Retina (tissue), 1 donor: ENCODE measurements at regions not wholly inside any gene's neighbourhood (a gene's known extent, or its start where the extent isn't known, plus 50 kb on each side); places are given as distances from the start of the nearest gene placed in this dataset.
A peak's percentile ranks its signal among the peaks of the same experiment; 100 is the strongest.

Source experiments
- DNase-seq: peaks from one replicate; pipeline ENCODE4 v3.0.0-alpha.2; 2016

DNA sequence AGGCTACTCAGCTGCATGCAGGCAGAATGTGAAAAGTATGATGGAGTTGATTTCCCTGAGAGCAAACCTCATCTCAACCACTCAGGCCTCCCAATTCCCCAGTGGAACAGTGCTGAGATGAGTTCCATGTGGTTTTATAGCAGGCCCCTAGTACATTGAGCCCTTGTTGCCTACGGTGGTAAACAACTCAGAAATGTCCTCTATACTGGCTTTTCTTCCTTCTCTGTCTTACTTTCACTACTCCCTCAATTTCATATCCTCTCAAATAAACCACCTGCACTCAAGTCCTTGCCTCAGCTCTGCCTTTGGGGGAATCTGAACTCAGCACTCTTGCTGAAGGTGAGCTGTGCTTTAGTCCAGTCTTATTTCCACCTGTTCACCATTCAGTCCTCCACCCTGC lies 399.9 kb downstream of the PDCD6IP start:
- no peak for DNase-seq

DNA sequence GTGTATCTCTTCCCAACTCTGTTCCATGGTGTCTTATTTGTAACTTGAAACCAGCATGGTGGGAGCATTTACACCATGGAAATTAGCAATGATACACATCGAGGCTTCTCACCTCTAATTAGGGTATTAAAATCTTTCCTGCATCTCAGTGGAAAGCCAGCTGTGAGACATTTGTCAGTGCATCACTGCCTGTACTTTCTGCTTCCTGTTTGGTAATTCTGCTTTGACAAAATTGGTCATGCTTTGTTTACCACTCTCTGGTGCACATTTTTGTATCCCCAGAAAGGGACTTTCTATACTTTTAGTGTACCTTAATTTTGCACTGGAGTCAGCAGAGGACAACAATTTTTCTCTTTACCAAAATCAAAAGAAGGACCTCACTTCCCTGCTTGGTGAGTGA lies 402.1 kb downstream of the PDCD6IP start:
- DNase-seq, result no peak

DNA sequence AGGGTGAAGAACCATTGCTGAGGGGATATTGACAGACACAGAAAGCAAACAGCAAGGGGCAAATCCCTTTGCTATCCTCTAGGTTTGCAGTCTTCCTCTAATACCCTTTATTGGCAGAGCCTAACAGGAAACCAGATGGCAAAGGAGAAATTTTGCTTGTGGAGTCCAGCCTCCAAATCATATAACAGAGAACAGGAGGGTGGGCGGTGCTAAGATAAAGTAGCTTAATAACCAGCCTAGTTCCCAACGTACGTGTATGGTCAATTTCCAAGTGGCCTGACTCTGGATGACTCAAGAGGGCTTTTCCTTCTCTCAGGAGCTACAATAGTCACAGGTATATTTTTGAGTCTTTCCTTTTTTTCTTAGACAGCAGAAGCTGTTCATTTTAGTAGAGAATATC lies 404.5 kb downstream of the PDCD6IP start:
- DNase-seq, result no peak

DNA sequence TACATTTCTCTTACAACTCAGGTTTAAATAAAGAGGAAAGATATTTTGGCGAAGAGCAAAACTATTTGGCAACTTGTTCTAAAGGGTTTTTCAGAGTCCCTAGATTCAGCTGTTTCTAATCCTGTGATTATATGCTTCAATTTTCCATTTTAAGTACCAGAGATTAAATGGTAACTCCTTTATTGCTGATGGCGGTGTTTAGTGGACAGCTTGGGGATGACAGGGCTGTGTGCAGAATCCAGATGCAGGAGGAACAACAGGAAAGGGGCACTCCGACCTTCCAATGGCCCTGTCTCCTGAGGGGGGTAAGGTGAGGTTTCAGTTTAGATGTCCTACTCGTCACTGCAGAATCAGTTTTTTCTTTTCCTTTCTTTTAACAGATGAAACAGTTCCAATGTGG lies 405.0 kb downstream of the PDCD6IP start:
- no peak for DNase-seq

DNA sequence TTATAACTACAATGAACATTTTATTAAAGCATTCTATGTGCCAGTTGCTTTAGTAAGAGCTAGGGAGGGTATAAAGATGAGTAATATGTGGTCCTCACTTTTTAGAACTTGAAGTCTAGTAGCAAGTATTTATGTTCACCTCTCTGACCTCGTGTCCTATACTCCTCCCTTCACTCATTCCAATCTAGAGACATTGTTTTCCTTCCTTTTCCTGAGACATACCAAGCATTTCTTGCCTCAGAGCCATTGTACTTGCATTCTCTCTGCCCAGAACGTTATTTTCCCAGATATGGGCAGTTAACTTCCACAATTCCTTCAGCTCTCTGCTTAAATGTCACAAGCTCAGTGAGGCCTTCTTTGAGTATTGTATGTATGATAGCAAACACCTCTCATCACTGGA lies 408.6 kb downstream of the PDCD6IP start:
- no peak for DNase-seq

DNA sequence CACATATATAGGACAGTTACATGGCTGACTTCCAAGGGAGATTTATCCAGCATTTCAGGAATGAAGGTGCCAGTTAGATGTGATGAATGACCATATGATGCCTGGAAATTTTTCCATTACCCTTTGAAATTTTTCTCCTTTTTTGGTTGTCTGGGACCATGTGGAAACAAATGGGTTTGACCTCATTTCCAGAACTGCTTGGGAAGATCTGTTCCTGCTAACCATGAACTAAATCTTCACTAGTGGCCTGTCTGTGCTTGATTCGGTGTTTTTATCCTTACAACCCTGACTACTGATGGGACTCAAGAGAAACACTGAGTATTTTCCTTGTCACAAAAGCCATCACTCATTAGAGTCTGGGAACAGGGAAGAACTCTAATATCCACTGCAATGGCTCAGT lies 409.4 kb downstream of the PDCD6IP start:
- DNase-seq, result no peak

DNA sequence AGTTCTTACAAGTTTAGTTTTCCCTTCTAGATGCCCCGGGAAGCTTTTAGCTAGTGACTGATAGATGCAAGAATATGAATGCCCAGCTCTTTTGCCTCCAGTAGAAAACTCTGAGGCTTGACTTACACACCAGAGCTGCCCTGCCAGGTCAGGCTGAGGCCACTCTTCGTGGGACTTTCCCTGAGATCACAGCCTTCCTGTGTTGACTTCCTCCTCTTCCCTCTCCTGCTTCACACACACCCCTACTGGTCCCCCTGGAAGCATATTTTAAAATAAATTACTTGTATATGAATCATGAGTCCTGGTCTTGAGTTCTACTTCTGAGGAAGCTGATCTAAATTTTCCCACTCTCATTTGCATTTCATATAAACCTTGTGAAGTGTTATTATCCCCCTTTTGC lies 413.7 kb downstream of the PDCD6IP start:
- DNase-seq, result no peak

DNA sequence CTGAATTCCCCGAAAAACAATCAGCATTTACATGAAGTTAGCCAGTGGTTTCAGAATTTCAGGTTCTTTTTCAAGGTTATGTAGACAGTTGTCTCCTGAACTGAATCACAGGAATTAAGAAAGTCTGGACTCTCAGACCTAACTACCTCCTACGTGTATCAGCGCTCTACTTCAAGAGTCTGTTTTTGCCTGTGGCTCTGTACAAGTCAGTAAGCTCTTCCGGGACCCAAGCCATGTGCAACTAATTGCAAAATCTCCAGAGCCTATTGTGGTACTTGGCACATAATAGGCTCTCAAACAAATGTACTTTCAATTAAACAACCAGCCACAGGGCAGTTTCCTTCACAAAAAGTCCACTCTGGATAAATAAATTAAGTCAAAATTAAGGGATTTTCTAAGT lies 414.2 kb downstream of the PDCD6IP start:
- DNase-seq, result peak; percentile 16

DNA sequence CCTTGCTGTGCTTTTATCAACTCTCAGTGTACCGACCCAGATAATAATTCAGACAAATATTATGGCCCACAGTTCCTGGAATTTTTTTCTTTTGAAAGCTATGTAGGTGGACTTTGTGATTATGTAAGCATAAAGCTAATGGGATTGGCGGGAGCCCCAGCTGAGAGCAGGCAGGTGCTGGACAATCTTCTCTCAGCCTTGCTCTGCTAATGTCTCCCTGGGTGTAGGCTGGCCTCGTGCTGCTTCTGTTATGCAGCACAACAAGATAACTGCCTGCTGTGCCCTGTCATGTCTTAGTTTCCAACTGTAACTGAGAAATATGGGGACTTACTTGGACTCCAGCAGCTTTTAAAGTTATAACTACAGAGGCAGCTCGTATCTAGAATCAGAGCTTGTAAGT lies 415.0 kb downstream of the PDCD6IP start:
- peak; percentile 33 for DNase-seq

DNA sequence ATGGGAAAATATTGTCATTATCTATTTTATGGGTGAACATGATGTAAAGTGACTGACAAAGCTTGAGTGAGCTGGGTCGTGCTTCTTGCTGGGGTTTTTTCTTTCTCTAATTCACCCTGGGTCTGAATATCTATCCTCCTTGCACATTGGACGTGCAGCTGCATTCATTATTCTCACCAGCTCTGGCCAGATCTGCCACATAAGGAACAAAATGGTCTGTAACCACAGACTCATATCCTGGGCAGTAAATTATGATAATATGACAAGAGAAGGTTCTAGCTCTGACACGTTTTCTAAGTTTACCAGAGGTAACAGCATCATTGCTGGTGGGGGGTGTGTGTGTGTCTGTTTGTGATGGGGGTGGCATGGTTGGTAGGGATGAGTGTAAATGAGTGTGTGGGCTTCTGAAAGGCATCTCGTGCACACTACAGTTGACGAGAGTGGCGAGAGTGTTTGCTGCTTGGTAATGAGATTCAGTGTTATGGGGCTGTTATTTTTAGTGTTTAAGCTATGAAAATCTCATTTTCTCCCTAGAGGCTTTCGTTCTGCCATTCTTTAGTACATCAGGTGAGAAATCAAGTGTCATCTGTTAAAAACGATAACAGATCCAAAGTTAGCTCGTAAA lies 418.4 kb downstream of the PDCD6IP start:
- DNase-seq, result no peak

DNA sequence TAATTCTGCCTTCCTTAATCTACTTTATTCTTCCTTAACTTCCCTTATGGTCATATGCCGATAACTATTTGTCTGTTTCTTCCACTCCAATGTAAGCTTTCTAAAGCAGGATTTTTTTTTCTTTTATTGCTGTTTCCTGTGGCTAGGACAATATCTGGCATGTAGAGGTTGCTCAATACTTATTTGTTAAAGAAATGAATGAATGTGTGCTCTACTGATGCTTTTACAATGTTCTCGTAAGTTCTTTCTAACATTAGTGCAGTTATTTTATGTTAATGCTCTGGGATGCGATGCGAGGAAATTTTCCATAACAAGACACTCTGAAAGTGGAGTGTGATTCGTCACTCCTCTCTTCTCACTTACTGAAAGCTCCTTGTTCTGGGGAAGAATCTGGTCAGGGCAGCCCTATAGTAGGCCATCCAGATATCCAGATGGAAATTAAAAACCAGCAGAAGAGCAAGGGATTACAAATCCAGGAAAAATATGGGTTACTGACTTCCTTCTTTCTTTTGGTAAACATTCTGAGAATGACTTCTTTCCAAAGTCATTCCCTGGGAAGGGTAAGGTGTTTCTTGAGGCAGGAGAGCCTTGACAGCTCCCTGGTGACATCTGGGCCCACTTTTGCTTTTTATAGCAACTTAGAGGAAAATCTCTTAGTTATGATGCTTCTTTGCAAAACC lies 420.4 kb downstream of the PDCD6IP start:
- no peak for DNase-seq

DNA sequence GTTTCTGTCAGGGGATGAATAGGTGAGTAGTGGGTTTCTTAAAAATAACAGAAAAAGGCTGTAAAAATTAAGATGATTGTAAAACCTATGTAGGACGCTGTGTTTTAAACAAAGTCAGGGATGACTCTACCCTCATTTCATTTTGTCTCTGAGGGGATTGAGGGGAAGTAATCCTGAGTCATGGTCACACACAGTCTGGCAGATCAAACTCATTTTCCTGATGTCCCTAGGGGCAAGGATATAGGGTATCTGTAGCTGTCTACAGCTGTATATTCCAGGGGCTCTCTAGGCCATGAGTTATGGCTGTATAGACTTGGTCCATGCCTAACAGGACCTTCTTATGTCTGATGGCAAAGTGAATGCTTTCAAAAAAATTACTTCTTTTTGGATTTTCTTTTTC lies 421.1 kb downstream of the PDCD6IP start:
- DNase-seq, result no peak

DNA sequence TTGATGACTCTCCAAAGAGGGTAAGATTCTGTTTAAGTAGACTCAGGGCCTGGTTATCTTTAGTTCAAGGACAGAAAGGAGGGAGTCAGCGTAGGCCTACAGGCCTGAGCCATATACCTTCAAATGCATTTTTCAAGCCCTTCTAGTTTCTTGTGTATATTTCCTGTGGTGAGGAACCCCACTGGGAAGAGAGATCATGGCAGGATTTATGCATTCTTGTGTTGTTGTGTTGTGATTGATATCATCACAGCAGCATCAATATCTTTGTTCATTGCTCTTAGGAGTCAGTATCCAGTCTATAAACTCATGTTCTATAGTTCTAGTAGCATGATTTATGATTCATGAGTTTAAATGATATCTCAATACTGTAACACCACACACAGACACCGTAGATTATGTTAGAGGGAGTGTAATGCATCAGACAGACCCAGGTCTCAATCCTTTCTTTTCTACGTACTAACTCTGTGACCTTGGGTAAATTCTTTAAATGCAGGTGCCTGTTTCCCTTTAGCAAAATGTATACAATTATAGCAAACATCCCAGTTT lies 427.5 kb downstream of the PDCD6IP start:
- DNase-seq, result no peak

DNA sequence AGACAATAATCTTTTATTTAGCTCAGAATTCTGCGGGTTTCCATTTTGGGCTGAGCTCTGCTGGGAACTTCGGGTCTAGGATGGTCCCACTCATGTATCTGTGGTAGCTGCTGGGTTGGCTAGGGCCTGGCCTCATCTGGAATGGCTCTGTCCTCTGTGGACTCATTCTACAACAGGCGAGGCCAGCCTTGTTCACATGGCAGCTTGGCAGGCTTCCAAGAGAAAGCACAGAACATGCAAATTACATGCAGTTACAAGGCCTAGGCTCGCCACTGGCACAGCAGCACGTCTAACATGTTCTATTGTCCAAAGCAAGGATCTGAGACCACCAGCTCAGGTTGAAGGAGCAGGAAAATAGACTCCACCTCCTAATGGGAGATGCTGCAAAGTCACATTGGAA lies 431.4 kb downstream of the PDCD6IP start:
- no peak for DNase-seq

DNA sequence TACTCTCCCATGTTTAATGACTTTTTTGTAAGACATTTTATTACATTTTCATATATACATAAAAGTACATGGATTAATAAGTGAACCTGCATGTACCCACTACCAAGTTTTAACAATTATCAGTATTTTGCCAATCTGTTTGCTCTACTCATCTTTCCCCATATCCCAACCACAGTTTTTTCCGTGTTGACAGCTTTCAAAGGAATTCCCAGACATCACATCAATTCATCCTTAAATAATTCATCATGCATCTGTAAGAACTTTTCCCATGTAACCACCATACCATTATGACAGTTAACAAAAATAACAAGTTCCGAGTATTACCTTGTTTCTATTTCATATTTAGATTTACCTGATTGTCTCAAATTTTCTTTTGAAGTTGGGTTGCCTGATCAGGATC lies 436.7 kb downstream of the PDCD6IP start:
- DNase-seq, result no peak

DNA sequence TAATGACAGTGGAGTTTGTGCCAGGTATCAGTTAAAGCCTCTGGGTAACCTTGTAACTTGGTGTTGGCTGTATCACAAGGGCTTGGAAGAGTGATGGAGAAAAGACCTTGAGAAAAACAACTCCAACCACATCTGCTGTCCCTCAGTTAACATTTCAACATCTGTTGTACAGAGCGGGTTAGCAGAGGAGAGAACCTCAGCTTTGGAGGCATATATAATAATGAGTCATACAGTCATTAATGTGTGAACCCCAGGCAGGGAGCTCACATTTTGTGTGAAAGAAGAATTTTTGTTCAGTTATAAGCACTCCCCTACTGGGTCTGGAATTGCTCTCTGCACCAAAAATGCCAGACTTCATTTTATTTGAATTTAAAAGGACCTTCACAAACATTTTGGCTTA lies 439.5 kb downstream of the PDCD6IP start:
- no peak for DNase-seq

DNA sequence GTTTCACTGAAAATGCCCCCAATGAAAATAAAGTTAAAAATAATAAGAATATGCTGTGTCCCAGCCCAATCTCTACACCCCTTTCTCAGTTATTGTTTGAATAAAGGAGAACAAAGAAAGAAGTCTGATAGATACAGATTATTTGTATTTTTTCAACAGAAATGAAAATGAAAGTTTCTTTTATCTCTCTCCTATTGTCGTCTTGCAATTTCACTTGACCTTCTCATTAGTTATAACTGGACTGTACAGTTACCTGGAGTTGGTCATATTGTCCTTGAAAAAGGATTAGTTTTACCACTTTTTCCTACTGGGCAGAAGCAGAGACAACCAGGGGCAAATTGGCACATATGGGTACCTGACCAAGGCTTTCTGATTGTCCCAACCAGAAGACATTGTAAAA lies 440.0 kb downstream of the PDCD6IP start:
- DNase-seq, result no peak

DNA sequence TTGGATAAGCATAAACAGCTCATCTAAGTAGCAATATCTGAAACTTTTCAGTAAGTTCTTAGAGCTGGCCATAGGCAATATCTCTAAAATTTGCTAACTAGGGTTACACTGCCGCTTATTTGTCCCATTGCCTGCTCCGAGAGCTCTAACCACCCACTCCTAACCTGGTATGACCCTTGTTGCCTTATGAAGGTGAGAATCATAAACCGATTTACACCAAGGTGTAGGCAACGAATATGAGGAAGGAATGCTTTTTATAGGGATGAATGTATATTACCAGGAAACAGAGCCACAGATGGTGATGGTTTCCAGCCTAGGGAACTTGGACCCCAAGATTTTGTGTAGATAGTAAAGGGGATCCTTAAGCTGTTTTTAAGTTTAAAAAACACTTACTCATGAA lies 440.9 kb downstream of the PDCD6IP start:
- no peak for DNase-seq

DNA sequence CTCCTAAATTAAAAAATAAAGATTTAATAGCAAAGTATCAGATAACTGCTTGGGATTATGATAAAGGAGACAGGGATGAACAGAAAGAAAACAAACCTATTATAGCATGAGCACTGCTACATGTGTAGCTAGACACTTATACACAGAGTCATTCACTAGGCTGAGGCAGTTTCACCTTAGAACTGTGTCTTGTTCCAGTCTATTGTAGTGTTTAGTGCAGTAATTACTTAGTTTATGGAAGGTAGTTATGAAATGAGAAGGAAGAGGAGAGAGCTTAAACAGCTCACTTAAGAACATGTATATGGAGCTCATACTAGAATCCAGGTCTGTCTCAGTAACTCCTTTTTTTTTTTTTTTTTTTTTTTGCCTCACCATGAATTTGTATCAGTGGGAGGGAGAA lies 441.4 kb downstream of the PDCD6IP start:
- no peak for DNase-seq

DNA sequence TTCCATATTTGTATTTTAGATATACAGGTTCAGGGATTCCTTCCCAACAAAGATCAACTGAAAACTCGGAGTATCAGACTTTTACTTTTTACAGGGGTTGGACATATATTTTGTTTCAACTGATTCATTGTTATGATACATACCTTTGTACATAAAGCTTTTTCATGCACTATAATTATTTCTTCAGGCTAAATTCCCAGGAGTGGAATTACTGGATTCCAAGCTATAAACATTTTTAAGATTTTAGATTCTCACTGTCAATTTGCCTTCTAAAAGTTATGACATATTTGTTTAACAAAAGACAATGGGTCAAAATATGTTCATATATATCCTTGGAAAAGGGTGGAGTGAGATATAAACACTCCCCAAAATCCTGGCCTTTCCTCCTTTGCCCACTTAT lies 449.0 kb downstream of the PDCD6IP start:
- no peak for DNase-seq

DNA sequence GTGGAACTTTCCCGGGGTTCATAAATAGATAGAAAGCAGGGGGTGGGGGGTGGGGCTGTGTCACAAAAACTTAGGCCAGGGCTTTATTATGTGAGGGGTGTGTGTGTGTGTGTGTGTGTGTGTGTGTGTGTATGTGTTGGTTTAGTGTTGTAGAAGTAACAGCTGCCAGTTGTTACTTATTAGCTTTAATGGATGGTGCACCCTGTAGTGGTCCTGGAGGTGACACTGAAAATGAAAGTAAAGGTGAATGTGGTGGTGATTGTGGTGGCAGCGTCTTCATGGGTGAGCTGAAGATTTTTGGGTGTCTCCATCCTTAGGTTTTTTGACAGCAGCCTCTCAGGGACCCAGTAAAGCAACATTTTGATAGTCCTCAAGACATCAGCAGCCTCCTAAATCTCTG lies 449.9 kb downstream of the PDCD6IP start:
- DNase-seq, result no peak

DNA sequence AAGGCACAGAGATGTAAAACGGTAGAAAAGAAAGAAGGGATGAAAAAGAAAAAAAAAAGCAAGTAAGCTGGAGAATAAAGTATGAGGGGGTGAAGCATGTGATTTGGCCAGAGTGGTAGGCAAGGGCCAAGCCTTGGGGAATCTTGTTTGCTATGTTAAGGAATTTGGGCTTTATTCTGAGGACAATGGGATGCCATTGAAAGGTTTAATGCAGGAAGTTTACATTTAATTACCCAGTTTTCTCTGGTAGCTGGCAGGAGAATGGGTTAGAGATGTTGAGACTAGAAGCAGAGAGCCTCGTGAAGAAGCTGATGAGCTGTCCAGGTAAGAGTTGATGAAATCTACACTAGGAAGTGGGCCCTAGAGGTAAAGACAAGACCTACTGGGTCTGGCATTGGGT lies 455.9 kb downstream of the PDCD6IP start:
- no peak for DNase-seq

DNA sequence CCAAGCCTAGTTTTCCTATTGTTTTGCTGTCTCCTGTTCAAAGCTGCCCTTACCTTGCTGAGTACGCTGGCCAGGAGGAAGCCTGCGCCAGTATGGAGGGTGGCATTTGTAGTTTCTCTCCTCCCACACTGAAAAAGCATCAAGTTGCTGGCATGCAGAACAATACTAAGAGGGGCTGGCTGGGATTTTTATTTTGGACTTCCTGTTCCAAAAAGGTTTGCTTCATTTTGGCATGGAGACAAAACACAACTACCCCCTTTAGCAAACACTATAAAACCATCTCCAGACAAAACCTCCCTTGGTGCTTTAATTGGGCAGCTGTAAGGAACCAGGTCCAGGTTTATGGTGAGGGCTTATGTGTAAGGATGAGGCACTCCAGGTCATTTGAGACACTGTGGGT lies 457.6 kb downstream of the PDCD6IP start:
- DNase-seq, result no peak

DNA sequence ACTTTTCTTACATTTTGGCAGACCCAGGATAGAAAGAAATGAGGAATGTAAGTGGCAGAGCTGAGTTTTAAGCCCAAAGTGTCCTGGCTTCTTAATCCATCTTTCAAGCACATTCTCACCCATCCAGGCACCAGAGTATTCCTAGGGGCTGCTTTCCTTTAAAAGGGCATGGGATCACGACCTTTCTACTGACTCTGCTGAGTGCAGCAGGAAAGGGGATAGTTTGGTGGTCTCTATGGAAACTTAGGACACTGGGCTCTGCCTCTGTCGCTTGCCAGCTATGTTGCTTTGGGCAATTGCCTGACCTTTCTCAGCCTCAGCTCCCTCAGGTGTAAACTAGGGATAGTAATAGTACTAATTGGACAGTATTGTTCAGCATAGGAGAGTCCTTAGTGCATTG lies 458.4 kb downstream of the PDCD6IP start:
- DNase-seq, result no peak
